ENCODE measurements at regions not wholly inside any gene's neighbourhood (a gene's known extent, or its start where the extent isn't known, plus 50 kb on each side); places are given as distances from the start of the nearest gene placed in this dataset.
A peak's percentile ranks its signal among the peaks of the same experiment; 100 is the strongest.

DNA sequence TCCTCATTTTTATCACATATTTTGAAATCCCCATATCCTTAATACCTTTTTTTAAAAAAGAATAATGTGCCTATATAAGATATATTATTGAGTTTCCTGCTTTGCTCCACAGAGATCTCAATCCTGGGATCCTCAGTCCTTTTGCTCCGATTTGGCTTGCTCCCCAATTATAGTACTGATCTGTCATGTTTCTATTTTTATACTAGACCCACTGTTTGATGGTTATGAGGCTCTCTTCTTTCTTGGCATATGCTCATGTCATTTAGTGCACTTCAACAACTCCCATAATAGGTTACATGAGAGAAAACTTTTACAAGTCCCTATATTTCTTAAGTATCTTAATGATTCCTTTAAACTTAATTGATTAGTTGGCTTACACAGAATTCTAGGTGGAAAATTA, 958.5 kb upstream of the EPHA7 start:
- H3K27me3 ChIP-seq: no peaks in the 10 kb centered on the region
- H3K4me1 ChIP-seq: no peaks in the 10 kb centered on the region
- H3K4me3 ChIP-seq: no peak overlapping the region
- no peak for ATAC-seq
- no peaks in the 10 kb centered on the region for H3K9me3 ChIP-seq
- TF ChIP-seq, protein P1, sequence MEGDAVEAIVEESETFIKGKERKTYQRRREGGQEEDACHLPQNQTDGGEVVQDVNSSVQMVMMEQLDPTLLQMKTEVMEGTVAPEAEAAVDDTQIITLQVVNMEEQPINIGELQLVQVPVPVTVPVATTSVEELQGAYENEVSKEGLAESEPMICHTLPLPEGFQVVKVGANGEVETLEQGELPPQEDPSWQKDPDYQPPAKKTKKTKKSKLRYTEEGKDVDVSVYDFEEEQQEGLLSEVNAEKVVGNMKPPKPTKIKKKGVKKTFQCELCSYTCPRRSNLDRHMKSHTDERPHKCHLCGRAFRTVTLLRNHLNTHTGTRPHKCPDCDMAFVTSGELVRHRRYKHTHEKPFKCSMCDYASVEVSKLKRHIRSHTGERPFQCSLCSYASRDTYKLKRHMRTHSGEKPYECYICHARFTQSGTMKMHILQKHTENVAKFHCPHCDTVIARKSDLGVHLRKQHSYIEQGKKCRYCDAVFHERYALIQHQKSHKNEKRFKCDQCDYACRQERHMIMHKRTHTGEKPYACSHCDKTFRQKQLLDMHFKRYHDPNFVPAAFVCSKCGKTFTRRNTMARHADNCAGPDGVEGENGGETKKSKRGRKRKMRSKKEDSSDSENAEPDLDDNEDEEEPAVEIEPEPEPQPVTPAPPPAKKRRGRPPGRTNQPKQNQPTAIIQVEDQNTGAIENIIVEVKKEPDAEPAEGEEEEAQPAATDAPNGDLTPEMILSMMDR (IDR thresholded peaks at IDR 0.05): no peak
- TF ChIP-seq EP300 (IDR thresholded peaks at IDR 0.05): no peak
- no peak for TF ChIP-seq POLR2A (IDR thresholded peaks at IDR 0.05)
- TF ChIP-seq POLR2AphosphoS5 (IDR thresholded peaks at IDR 0.05): no peak
- 64 to 67% methylated on average over 1 of the region's 1 CpG for WGBS, 2 donors (ENCODE audit: low coverage in 1 of 2)
- H3K36me3 ChIP-seq: no peaks in the 10 kb centered on the region
- no peak overlapping the region for H3K27ac ChIP-seq

DNA sequence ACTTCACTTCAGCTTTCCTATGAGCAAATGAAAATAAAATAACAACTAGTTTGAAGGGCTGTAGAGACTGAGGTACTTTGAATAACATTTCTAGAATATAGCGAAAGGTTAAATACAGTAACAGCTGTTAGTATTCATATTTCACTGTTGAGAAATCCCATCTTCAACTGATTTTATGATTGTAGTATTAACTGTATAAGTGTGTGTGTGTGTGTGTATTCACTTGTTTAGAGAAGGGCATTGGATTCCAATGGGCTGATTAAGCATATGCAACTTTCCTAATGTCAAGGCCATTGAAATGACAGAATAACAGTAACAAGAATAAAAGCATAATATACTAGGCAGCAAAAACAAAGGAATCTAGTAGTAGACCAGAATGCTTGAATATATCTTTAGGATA, 957.5 kb upstream of the EPHA7 start:
- no peak overlapping the region for H3K4me3 ChIP-seq
- H3K9me3 ChIP-seq: no peaks in the 10 kb centered on the region
- H3K27ac ChIP-seq: no peak overlapping the region
- TF ChIP-seq EP300 (IDR thresholded peaks at IDR 0.05): no peak
- TF ChIP-seq, protein P1 (IDR thresholded peaks at IDR 0.05): no peak
- no peak for TF ChIP-seq POLR2A (IDR thresholded peaks at IDR 0.05)
- TF ChIP-seq POLR2AphosphoS5 (IDR thresholded peaks at IDR 0.05): no peak
- no peak for ATAC-seq
- H3K4me1 ChIP-seq: no peaks in the 10 kb centered on the region
- H3K36me3 ChIP-seq: no peaks in the 10 kb centered on the region
- no peaks in the 10 kb centered on the region for H3K27me3 ChIP-seq
- 73 to 88% methylated on average over 1 of the region's 1 CpG for WGBS, 2 donors (ENCODE audit: low coverage in 1 of 2)

DNA sequence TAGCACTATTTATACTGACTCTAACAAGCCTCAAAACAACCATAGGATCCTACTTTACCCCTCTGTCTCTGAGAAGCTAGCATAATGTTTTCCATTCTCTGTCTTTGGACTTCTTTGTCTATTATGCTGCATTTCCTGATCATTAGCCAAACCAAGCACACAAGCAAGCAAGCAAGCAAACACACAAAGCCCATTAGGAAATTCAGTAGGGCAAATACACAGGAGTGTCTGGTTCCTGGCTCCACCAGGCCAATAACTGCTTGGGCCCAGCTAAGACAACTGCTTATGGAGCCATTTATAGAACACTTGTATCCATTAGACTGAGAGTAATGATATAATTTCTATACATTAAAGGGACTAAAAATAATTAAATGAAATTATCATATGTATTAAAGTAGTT, 952.9 kb upstream of the EPHA7 start:
- no peaks in the 10 kb centered on the region for H3K36me3 ChIP-seq
- H3K27ac ChIP-seq: no peak overlapping the region
- no peaks in the 10 kb centered on the region for H3K4me1 ChIP-seq
- H3K9me3 ChIP-seq: no peaks in the 10 kb centered on the region
- H3K4me3 ChIP-seq: no peak overlapping the region
- no peaks in the 10 kb centered on the region for H3K27me3 ChIP-seq
- ATAC-seq: no peak
- TF ChIP-seq POLR2AphosphoS5 (IDR thresholded peaks at IDR 0.05): no peak
- no peak for TF ChIP-seq POLR2A (IDR thresholded peaks at IDR 0.05)
- no peak for TF ChIP-seq EP300 (IDR thresholded peaks at IDR 0.05)
- TF ChIP-seq, protein P1 (IDR thresholded peaks at IDR 0.05): no peak

DNA sequence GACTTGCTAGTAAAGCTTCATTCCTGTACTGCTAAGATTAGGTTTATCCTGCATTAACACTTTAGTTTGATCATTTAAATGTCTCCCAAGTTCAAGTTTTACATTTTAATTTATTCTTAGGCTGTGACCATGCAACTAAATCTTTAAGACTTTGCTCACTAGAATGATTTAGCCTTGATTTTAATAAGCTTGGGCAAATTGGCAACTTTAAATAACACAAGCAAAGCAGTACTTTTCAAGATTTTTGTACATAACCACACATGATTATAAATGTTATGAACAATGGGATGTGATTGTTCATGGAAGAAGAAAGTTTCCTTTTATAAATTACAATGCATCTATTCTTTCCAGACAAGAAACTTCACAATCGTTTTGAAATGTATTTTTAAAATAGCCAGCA, 948.0 kb upstream of the EPHA7 start:
- no peak for ATAC-seq
- Histone ChIP-seq H3K4me1 (no peaks in the 10 kb centered on the region), H3K4me3 (no peak overlapping the region), H3K9me3 (no peaks in the 10 kb centered on the region), H3K36me3 (no peaks in the 10 kb centered on the region), H3K27ac (no peak overlapping the region), H3K27me3 (no peaks in the 10 kb centered on the region)
- 41 to 45% methylated on average over 1 of the region's 1 CpG for WGBS, 2 donors (ENCODE audit: low coverage in 1 of 2)
- no peak for TF ChIP-seq POLR2A (IDR thresholded peaks at IDR 0.05)
- no peak for TF ChIP-seq EP300 (IDR thresholded peaks at IDR 0.05)
- no peak for TF ChIP-seq POLR2AphosphoS5 (IDR thresholded peaks at IDR 0.05)
- TF ChIP-seq, protein P1 (IDR thresholded peaks at IDR 0.05): no peak

DNA sequence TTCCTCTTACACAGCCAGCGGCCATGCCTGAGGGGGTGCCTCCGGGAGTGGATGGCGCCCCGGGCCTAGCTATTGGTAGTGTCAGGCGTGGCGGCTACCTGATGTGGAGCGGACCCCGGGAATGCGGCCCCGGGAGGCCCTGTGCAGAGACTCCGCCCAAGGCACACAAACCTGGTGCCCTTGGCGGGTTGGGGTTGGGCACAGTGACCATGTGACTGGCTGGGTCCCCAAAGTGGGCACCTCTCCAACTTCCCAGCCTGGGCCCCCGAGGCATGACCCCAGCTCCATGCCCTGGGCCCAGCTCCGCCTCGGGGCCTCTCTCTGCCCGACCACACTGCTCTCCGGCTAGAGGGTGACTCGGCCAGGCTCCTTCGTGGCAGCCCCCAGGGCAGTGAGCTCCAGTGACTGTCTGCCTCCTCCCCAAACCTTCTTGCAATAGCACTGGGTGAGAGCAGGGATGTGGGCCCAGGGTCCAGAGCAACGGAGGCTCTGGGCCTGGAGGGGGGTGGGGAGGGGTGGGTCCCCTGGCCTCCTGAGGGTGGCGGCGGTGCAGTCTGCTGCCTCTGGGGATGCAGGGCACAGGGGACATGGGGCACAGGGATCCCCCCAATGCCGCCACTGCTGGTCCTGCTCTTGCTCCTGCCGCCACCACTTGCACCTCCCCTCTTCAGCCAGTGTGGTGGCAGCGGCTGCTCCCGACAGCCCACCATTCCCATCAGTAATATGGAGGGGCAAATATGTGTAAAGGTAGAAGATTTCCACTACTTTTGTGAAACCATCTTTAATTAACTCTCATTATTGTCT, 942.9 kb upstream of the EPHA7 start:
- Histone ChIP-seq H3K4me3 (no peak overlapping the region), H3K27ac (no peak overlapping the region), H3K27me3 (no peaks in the 10 kb centered on the region), H3K4me1 (no peaks in the 10 kb centered on the region), H3K9me3 (no peaks in the 10 kb centered on the region), H3K36me3 (no peaks in the 10 kb centered on the region)
- 100% methylated on average over 4 of the region's 26 CpGs for WGBS, 2 donors (ENCODE audit: low coverage in 1 of 2)
- TF ChIP-seq, protein P1 (IDR thresholded peaks at IDR 0.05): no peak
- no peak for TF ChIP-seq POLR2A (IDR thresholded peaks at IDR 0.05)
- no peak for TF ChIP-seq POLR2AphosphoS5 (IDR thresholded peaks at IDR 0.05)
- no peak for TF ChIP-seq EP300 (IDR thresholded peaks at IDR 0.05)
- peak; percentile 40 for ATAC-seq
